GM12873 (cell line): ENCODE measurements at regions not wholly inside any gene's neighbourhood (a gene's known extent, or its start where the extent isn't known, plus 50 kb on each side); places are given as distances from the start of the nearest gene placed in this dataset.

Experiments
- CTCF ChIP-seq: IDR thresholded peaks from 2 replicates; pipeline ENCODE4 v1.5.1; 2012; ENCODE audit warnings: low read depth, mild to moderate bottlenecking, moderate library complexity, low read length, control low read depth; ENCODE audit not compliant: insufficient read depth; ENCODE audit errors: missing control alignments

DNA sequence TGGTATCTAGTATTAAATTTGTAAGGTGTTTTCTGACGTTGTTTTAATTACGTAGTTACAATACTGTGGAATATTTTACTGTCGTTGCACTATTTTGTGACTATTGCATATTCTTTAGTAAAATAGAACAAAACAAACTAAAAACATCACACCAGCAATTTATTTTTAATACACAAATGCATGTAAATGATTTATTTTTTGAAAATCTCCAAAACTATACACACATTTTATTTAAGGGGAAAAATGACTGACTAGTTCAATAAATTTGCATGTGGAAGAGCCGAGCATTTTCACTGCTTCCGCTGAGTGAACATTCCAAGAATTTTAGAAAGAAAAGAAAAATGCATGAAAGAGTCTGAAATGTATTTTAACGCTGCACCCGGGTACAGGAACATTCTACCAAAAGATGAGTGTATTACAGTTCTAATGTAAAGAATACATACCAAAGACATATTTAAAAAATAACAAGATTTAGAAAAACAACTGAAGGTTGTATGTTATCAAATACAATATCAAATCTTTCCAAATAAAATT, 257.7 kb downstream of the MEIS1 start:
- TF ChIP-seq CTCF: no peak

- no peak for TF ChIP-seq CTCF
These were observed 258.4 kb downstream of the MEIS1 start for GRCh38 chr2:66693076-66693965.

GRCh38 chr2:66694087-66694860, 259.3 kb downstream of the MEIS1 start:
- TF ChIP-seq CTCF: no peak

- TF ChIP-seq CTCF: no peak
These were observed 260.4 kb downstream of the MEIS1 start for GRCh38 chr2:66695226-66695735.

- no peak for TF ChIP-seq CTCF
These were observed 261.4 kb downstream of the MEIS1 start for GRCh38 chr2:66696374-66696773.

GRCh38 chr2:66696886-66697285, 262.0 kb downstream of the MEIS1 start:
- TF ChIP-seq CTCF: no peak

GRCh38 chr2:66697366-66697765, 262.4 kb downstream of the MEIS1 start:
- TF ChIP-seq CTCF: no peak
